ENCODE measurements at regions not wholly inside any gene's neighbourhood (a gene's known extent, or its start where the extent isn't known, plus 50 kb on each side); places are given as distances from the start of the nearest gene placed in this dataset.
"Not testable (repeated sequence)": the region's sequence is repeated elsewhere in the genome, so short reads cannot be mapped to it uniquely, and the experiment has no call there.

DNA sequence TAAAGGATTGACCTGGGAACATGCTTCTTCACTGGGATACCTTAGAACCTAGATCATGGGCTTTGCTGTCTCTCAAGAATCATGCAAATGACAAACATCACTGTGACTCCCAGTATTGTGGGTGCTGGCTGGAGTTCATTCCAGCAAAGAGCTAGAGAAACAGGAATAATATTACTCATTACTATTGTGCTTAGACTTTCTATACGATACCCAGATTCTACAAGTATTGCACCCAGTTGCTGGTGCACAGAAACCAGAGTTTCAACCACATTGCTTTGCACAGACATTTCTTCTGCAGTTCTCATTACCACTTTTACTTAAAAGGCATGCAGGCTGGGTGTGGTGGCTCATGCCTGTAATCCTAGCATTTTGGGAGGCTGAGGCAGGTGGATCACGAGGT, 220.4 kb upstream of the ZNF217 start:
- DNase-seq: no peak

DNA sequence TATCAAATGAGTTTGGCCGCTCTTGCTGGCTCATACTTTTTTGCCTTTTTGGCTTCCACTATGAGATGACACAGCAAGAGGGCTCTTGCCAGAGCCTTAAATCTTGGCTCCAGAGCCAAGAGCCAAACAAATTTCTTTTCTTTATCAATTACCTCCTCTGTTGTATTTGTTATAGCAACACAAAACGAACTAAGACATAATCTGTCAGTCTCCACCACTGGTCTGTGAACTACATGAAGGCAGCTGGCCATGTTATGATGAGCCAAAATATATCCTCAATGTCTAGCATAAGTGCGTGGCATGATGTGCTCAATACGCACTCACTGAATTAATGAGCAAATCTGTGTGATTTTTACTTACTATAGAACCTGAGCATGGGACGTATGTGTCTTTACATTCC, 220.0 kb upstream of the ZNF217 start:
- DNase-seq: no peak

DNA sequence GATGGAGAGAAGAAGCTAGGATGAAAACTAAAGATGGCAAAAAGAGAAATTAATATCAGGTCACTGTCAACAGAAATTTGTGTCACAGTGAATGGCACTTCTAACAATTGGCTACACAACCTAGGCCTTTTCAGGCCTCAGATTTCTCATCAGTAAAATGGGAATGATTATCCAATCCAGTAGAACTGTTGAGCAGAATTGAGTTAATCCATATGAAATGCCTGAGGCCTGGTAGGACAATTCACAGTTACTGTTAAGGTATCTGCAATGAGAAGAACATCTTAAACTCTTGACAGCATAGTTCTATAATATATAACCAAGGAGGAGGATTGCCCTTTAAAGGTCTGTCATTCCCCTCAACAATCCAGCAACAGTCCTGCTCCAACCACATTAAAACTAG, 217.9 kb upstream of the ZNF217 start:
- no peak for DNase-seq

DNA sequence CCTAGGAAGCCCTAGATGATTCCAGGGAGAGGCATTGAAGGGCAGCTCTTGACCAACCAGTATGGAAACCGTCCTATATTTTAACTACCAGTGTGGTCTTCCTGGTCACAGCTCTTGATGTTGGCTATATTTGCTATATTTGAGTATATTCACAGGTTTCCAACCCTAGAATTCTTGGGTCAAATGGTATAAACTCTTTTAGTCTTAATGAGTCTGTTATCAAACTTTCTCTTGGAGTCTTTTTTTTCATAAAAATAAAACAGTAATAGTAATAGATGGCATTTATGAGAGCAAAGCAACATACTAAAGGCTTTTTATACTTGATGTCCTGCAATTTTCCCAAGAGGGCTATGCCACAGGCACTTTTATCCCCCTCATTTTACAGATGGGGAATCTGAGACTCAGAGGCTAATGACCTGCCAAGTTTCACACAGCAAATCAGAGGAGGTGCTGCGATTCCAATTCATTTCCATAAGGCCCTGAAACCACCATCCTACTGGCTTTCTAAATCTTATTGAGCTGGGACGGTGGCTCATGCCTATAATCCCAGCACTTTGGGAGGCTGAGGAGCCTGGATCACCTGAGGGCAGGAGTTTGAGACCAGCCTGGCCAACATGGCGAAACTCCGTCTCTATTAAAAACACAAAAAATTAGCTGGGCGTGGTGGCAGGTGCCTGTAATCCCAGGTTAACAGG, 217.2 kb upstream of the ZNF217 start:
- no peak for DNase-seq

DNA sequence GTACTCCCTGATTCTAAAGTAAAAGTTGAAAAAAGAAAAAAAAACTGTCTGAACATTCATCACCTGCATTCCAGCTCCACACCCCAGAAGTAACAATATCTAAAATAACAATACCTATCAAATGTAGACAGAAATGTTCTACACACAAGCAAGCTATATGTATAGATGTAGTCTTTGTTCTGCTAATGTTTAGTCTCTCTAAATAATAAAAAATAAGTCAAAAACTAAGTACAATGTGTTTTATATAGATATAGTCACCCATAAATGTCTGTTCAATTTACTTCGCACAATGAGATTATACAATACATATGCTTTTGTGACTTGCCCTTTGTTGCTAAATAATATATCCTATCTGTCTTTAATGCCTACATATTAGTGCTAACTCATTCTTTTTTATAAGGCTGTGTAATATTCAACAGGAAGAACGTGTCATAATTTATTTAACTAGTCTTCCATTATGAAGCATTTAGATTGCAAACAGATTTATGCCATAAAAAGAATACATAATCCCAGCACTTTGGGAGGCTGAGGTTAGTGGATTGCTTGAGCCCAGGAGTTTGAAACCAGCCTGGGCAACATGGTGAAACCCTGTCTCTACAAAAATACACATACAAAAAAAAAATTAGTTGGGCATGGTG, 216.2 kb upstream of the ZNF217 start:
- DNase-seq: no peak

DNA sequence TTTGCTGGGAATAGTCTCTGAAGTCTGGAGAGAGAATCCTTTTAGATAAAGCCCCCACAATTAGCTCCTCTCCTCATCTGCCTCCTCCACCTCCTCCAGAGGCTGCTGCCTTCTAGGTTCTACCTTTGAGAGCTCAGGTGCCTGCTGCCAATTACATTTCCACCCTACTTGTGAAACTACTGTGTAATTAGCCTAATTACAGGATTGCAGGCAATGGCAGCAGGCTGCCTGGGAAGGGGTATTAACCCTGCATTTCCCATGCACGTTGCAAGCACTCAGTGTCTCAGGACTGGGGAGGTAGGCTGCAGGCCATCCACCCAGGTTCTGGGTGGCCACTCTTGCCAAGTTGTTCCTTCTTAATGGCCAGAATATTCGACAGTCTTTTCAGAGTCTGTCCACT, 215.6 kb upstream of the ZNF217 start:
- no peak for DNase-seq

DNA sequence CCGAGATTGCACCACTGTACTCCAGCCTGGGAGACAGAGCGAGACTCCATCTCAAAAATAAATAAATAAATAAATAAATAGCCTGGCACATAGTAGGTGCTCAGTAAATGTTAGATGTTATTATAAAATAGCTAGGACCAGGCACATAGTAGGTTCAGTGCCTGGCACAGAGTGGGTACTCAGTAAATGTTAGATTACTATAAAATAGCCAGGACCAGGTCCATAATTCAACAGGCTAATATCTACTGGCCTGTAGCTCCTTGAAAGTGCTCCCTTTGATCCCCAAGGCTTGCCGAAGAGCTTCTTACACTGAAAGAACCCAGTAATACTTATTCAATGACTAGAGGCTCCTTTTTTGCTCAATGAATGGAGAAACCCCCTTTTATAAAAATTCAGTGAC, 215.1 kb upstream of the ZNF217 start:
- no peak for DNase-seq

DNA sequence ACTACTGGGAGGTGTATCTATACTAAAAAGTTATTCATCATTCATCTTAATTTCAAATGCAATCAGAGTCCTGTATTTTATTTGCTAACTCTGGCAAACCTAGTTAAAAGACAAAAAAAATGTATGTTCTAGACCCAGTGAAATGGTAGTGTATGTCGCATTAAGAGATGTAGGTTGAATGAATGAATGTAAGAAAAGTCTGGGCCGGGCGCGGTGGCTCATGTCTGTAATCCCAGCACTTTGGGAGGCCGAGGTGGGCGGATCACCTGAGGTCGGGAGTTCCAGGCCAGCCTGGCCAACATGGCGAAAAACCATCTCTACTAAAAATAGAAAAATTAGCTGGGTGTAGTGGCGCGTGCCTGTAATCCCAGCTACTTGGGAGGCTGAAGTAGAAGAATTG, 214.7 kb upstream of the ZNF217 start:
- not testable (repeated sequence) for DNase-seq

DNA sequence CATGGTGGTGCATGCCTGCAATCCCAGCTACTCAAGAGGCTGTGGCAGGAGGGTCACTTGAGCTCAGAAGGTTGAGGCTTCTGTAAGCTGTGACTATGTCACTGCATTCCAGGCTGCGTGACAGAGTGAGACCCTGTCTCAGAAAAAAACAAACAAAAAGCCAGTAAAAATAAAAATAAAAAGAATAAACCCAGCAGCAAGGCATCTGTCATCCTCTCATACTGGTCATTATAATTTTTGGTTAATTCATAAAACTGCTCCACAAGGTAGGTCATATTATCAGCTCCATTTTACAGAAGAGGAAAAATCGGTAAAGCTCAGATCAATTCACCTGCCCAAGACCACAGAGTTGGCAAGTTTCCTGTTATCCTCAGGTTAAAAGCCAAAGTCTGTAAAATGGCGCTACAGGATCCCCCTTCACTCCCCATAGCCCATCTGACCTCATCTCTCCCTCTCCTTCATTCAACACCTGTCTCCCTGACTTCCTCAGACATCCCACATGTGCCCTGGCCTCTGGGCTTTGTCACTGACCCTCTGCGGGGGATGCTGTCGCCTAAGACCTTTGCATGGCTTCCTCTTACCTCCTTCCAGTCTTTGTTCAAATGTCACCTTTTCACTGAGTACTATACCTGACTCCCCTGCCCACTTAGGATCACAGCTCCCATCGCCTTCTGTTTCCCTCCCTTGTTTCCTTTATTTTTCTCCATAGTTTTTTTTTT, 213.2 kb upstream of the ZNF217 start:
- DNase-seq: no peak

DNA sequence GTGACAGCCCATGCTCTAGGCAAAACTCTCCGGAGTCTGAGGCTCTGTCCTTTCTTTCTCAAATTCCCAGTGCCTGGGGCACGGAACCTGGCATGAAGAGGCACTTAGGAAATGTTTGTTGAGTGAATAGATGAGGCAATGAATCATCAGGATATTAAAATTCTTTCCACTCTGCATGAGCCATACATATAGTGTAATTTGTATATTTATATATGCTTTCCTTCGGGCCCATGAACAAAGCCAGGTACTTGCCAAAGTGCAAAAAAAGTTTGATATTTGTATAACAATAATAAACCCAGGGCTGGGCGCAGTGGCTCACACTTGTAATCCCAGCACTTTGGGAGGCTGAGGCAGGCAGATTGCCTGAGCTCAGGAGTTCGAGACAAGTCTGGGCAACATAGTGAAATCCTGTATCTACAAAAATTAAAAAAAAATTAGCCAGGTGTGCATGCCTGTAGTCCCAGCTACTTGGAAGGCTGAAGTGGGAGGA, 212.3 kb upstream of the ZNF217 start:
- DNase-seq: no peak

DNA sequence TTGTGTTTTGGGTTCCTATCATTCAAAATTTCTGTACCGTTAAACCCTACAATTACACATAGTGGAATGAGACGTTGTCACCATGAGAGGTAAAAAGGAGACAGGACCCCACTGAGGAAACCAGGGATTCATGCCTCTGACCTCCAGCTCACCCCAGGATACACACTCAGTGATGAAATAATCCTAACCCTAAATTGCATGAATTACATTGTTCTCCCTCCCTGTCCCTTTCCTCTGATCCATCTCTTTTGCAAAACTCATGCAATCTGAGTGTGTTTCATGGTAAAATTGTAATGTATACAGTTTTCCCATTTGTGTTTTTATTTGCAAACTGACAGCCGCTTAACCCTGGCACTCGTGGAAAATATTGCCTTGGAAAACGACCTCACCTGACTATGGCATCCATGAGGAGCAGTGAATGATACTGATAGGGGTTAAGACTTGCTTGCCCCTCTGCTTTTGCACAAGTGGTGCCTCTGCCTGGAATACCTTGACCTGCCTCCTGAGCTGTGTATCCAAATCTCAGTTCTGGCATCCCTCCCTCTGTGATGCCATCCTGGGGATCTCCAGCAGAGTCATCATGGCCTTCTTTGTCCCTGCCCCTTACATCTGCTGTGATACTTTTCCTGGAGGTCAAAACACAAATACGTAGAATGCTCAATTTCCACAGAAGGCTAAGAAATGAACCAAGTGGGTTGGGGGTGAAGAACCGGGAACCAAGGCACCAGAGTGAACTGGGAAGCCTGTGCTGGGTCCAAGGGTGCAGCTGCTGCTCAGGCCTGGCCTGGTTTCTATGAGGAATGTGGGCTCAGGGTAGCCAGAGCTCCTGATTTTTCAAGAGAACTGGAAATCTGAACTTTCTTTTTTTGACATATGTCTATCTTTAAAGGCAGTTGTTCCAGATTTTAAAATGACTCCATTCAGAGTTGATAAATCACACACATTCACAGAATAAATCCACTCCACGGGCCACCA, 211.6 kb upstream of the ZNF217 start:
- no peak for DNase-seq

DNA sequence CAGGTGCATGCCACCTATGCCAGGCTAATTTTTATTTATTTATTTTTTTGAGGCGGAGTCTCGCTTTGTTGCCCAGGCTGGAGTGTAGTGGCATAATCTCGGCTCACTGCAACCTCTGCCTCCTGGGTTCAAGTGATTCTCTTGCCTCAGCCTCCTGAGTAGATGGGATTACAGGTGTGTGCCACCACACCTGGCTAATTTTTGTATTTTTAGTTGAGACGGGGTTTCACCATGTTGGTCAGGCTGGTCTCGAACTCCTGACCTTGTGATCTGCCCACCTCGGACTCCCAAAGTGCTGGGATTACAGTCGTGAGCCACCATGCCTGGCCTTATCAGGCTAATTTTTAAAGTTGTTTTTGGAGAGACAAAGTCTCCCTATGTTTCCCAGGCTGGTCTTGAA, 210.7 kb upstream of the ZNF217 start:
- DNase-seq: not testable (repeated sequence)

DNA sequence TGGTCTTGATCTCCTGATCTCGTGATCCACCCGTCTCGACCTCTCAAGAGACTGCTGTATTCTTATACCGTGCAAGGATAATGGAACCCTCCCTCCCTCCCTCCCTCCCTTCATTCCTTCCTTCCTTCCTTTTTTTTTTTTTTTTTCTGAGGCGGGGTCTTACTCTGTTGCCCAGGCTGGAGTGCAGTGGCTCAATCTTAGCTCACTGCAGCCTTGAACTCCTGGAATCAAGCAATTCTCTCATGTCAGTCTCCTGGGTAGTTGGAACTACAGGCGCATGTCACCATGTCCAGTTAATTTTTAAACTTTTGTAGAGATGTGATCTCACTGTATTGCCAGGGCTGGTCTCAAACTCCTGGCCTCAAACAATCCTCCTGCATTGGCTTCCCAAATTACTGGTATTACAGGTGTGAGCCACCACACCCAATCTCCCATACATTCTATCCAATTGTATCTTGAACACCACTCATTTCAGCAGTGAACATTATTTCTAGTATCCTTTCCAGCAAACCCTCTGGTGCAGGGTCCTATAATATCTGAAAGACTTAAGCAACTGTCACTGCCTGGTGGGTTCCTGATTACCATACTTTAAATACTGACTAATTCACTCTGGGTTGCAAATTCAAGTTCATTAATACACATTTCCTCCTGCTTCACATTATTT, 210.0 kb upstream of the ZNF217 start:
- DNase-seq: no peak

DNA sequence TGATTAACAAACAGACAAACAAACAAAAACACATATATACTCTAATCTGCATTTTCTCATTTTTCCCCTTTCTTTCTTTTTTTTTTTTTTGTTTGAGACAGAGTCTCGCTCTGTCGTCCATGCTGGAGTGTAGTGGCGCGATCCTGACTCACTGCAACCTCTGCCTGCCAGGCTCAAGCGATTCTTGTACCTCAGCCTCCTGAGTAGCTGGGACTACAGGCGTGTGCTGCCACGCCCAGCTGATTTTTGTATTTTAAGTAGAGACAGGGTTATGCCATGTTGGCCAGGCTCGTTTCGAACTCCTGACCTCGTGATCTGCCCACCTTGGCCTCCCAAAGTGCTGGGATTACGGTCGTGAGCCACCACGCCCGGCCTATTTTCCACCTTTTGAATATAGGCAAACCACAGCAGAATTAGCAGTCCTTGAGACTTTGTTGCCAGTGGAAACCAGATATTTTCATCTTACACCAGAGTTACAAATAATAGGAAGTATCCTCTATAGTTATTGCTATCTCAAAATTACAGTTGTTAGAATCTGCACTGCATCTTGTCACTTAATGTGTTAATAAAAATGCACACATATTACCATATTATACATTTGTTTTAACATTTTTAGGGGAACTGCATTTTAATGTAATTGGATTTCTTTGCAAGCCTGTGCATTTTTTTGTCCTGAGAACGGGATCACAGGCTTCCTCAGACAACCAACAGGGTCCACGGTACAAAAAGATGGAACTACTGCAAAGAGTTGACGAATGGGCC, 208.2 kb upstream of the ZNF217 start:
- DNase-seq: no peak

DNA sequence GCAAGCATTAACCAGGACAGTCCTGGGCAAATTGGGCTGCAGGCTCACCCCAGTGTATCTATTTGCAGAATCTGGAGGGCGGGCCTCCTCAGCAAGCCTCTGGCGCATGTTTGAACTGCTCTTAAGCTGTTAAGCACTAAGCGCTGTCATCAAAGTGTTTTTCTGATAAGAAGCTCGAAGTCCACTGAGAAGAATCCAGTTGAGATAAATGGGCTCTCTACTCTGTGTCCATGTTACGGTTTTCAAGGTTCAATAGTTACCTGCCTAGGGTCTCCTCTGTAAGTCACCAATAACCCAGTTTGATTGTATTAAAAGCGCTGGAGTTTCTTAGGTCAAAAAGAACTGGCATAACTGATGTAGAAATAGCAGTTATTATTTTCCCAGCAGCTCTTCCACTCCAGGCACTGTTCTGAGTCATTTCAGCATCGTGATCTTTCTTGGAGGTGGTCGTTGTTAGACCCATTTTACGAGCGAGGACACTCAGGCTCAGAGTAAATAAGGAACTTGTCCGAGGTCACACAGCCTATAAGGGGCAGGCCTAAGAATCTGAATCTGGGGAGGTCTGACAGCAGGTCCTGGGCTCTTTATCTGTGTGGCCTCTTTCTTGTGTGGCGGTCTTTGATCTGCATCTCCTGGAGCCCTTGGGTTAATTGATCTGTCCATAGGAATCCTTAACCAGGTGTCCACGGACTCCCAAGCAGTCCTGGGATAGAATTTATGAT, 207.4 kb upstream of the ZNF217 start:
- DNase-seq: no peak

DNA sequence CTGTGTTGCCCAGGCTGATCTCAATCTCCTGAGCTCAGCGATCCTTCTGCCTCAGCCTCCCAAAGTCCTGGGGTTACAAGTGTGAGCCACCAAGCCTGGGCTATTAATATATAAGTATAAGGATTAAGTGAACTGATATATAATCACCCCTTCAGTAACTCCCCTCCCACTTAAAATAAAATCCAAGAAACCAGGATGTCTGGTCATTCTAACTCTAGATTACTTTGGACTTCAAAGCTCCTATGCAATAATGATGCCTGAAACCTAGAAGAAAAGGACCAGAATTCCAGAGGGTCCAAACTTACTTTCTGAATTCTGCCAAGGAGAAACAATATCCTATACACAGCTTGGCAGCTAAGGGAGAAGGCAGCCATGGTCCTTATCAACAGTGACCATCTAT, 206.8 kb upstream of the ZNF217 start:
- no peak for DNase-seq

DNA sequence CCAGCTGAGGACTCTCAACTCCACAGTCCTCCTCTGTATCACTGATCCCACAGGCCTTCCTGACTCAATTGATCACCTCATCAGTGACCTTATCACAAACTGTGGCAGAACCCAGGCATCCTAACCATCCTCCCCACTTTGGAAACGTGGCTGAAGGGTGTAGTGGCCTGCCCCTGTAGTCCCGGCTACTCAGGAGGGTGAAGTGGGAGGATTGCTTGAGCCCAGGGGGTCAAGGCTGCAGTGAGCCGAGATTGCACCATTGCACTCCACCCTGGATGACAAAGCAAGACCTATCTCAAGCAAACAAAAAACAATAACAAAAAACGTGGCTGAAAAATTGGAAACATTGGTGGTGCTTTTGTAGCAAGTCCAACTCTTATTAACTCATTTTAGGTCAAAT, 203.4 kb upstream of the ZNF217 start:
- no peak for DNase-seq

DNA sequence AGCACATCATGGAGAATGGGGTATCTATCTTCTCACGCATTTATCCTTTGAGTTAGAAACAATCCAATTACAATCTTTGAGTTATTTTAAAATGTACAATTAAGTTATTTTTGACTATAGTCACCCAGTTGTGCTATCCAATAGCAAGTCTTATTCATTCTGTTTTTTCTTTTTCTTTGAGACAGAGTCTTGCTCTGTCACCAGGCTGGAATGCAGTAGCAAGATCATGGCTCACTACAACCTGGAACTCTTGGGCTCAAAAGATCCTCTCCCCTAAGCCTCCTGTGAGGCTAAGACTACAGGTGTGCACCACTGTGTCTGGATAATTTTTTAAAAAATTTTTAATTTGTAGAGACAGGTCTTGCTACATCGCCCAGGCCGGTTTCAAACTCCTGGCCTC, 201.5 kb upstream of the ZNF217 start:
- DNase-seq: no peak

DNA sequence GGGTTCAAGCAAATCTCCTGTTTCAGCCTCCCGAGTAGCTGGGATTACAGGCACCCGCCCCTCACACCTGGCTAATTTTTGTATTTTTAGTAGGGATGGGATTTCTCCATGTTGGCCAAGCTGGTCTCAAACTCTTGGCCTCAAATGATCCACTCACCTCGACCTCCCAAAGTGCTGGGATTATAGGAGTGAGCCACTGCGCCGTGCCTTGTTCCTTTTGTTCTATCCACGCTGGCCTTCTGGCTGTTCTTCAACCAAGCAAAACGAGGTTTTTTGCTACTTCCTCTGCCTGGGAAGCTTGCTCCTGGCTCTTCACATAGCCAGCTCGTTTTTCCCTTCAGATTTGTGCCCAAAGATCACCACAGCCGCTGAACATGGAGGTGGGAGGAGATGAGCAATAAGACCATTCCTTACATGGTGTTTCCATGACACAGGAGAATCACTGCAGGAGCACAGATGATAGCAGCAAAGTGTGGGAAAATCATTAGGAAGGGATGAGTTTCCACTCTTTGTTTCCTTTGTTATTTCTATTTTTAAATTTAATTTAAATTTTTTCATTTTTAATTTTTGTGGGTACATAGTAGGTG, 201.0 kb upstream of the ZNF217 start:
- DNase-seq: no peak

DNA sequence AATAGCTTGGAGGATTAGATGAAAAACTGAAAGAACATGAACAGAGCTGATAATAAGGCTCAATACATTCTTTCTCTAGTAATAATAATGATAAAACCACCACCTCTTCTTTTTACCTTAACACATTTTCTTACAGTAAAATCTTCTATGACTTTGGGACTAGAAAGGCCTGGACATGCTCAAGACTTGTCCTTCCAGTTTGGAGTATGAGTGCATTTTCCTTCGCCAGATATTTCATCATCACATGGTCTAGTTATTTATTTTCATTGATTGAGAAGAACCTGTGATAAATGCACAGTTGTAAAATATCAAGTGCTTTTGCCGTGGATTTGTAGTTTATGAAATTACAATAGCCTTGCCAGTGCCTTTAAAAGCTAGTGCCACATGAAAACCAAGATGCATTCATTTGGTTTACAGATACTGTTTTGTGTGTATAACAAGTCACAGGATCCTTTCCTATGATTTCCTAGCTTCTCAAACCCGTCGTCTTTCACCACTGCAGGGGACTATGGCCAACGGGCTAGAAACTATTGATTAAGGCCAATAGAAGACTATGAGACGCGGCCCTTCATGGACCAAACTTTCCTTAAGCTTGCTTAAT, 200.2 kb upstream of the ZNF217 start:
- DNase-seq: no peak
